Glutamatergic neuron (in vitro differentiated cells): ENCODE measurements at regions not wholly inside any gene's neighbourhood (a gene's known extent, or its start where the extent isn't known, plus 50 kb on each side); places are given as distances from the start of the nearest gene placed in this dataset.
"Not testable (repeated sequence)": the region's sequence is repeated elsewhere in the genome, so short reads cannot be mapped to it uniquely, and the experiment has no call there.

Source experiments
- DNase-seq: peaks from one replicate; pipeline ENCODE4 v3.0.0; 2022
- H3K27ac Mint-ChIP-seq: one replicate; pipeline ENCODE4 v1.8.0; 2020; ENCODE audit warnings: mild to moderate bottlenecking, mixed read lengths, inconsistent platforms; ENCODE audit not compliant: unreplicated experiment
- H3K27me3 Mint-ChIP-seq: one replicate; pipeline ENCODE4 v1.8.0; 2020; ENCODE audit warnings: mild to moderate bottlenecking, moderate library complexity, mixed read lengths, inconsistent platforms; ENCODE audit not compliant: unreplicated experiment
- H3K36me3 Mint-ChIP-seq: one replicate; pipeline ENCODE4 v1.8.0; 2020; ENCODE audit warnings: mild to moderate bottlenecking, mixed read lengths, inconsistent platforms; ENCODE audit not compliant: unreplicated experiment
- H3K4me1 Mint-ChIP-seq: one replicate; pipeline ENCODE4 v1.8.0; 2020; ENCODE audit warnings: mild to moderate bottlenecking, low read depth, mixed read lengths, inconsistent platforms; ENCODE audit not compliant: unreplicated experiment
- H3K4me3 Mint-ChIP-seq: one replicate; pipeline ENCODE4 v1.8.0; 2020; ENCODE audit warnings: mild to moderate bottlenecking, mixed read lengths, inconsistent platforms; ENCODE audit not compliant: unreplicated experiment
- H3K9me3 Mint-ChIP-seq: one replicate; pipeline ENCODE4 v1.8.0; 2020; ENCODE audit warnings: mild to moderate bottlenecking, moderate library complexity, mixed read lengths, inconsistent platforms; ENCODE audit not compliant: unreplicated experiment

GRCh38 chr7:75201606-75202079 is 109.3 kb downstream of the GTF2IRD2B start:
- H3K4me1 Mint-ChIP-seq, H3K27me3 Mint-ChIP-seq, H3K9me3 Mint-ChIP-seq, H3K4me3 Mint-ChIP-seq, H3K36me3 Mint-ChIP-seq, DNase-seq, H3K27ac Mint-ChIP-seq: not testable (repeated sequence)

GRCh38 chr7:75205367-75206085 is 113.1 kb downstream of the GTF2IRD2B start:
- not testable (repeated sequence) for H3K4me1 Mint-ChIP-seq, H3K27ac Mint-ChIP-seq, H3K4me3 Mint-ChIP-seq, H3K27me3 Mint-ChIP-seq, DNase-seq, H3K36me3 Mint-ChIP-seq, H3K9me3 Mint-ChIP-seq

GRCh38 chr7:75215460-75215859 is 123.1 kb downstream of the GTF2IRD2B start:
- H3K36me3 Mint-ChIP-seq, DNase-seq, H3K27me3 Mint-ChIP-seq, H3K9me3 Mint-ChIP-seq, H3K4me1 Mint-ChIP-seq, H3K4me3 Mint-ChIP-seq, H3K27ac Mint-ChIP-seq: not testable (repeated sequence)

- H3K27me3 Mint-ChIP-seq, DNase-seq: not testable (repeated sequence)
Measured at GRCh38 chr7:75216963-75217362, 124.6 kb downstream of the GTF2IRD2B start.

GRCh38 chr7:75226102-75226501 is 133.7 kb downstream of the GTF2IRD2B start:
- not testable (repeated sequence) for H3K4me1 Mint-ChIP-seq, H3K27ac Mint-ChIP-seq, H3K36me3 Mint-ChIP-seq, H3K27me3 Mint-ChIP-seq, H3K9me3 Mint-ChIP-seq, H3K4me3 Mint-ChIP-seq, DNase-seq

More at GRCh38 chr7:75216963-75217362, 124.6 kb downstream of the GTF2IRD2B start:
- not testable (repeated sequence) for H3K4me3 Mint-ChIP-seq, H3K27ac Mint-ChIP-seq, H3K36me3 Mint-ChIP-seq, H3K9me3 Mint-ChIP-seq, H3K4me1 Mint-ChIP-seq

GRCh38 chr7:75229558-75229957 is 137.2 kb downstream of the GTF2IRD2B start:
- not testable (repeated sequence) for H3K36me3 Mint-ChIP-seq, H3K27me3 Mint-ChIP-seq, H3K4me1 Mint-ChIP-seq, H3K27ac Mint-ChIP-seq, H3K4me3 Mint-ChIP-seq, H3K9me3 Mint-ChIP-seq, DNase-seq

- not testable (repeated sequence) for H3K4me1 Mint-ChIP-seq, H3K36me3 Mint-ChIP-seq, H3K4me3 Mint-ChIP-seq, DNase-seq, H3K9me3 Mint-ChIP-seq, H3K27ac Mint-ChIP-seq, H3K27me3 Mint-ChIP-seq
Measured at GRCh38 chr7:75230558-75230957, 138.2 kb downstream of the GTF2IRD2B start.

GRCh38 chr7:75235092-75235826 is 142.9 kb downstream of the GTF2IRD2B start:
- not testable (repeated sequence) for H3K4me1 Mint-ChIP-seq, DNase-seq, H3K9me3 Mint-ChIP-seq, H3K27me3 Mint-ChIP-seq, H3K4me3 Mint-ChIP-seq, H3K36me3 Mint-ChIP-seq, H3K27ac Mint-ChIP-seq

GRCh38 chr7:75235827-75236167 is 143.4 kb downstream of the GTF2IRD2B start:
- H3K36me3 Mint-ChIP-seq, H3K27ac Mint-ChIP-seq, H3K27me3 Mint-ChIP-seq, H3K4me1 Mint-ChIP-seq, H3K4me3 Mint-ChIP-seq, H3K9me3 Mint-ChIP-seq, DNase-seq: not testable (repeated sequence)

GRCh38 chr7:75237255-75238187 is 145.1 kb downstream of the GTF2IRD2B start:
- not testable (repeated sequence) for H3K27me3 Mint-ChIP-seq, H3K9me3 Mint-ChIP-seq, H3K27ac Mint-ChIP-seq, H3K36me3 Mint-ChIP-seq, H3K4me1 Mint-ChIP-seq, H3K4me3 Mint-ChIP-seq
- peak; percentile 49 for DNase-seq

GRCh38 chr7:75238309-75238708 is 145.9 kb downstream of the GTF2IRD2B start:
- not testable (repeated sequence) for DNase-seq, H3K9me3 Mint-ChIP-seq, H3K4me1 Mint-ChIP-seq, H3K27me3 Mint-ChIP-seq, H3K36me3 Mint-ChIP-seq, H3K4me3 Mint-ChIP-seq, H3K27ac Mint-ChIP-seq

GRCh38 chr7:75243638-75244037 is 151.2 kb downstream of the GTF2IRD2B start:
- not testable (repeated sequence) for H3K4me3 Mint-ChIP-seq, H3K27ac Mint-ChIP-seq, H3K27me3 Mint-ChIP-seq, DNase-seq, H3K36me3 Mint-ChIP-seq, H3K9me3 Mint-ChIP-seq, H3K4me1 Mint-ChIP-seq
